ENCODE measurements at regions not wholly inside any gene's neighbourhood (a gene's known extent, or its start where the extent isn't known, plus 50 kb on each side); places are given as distances from the start of the nearest gene placed in this dataset.
A peak's percentile ranks its signal among the peaks of the same experiment; 100 is the strongest.

DNA sequence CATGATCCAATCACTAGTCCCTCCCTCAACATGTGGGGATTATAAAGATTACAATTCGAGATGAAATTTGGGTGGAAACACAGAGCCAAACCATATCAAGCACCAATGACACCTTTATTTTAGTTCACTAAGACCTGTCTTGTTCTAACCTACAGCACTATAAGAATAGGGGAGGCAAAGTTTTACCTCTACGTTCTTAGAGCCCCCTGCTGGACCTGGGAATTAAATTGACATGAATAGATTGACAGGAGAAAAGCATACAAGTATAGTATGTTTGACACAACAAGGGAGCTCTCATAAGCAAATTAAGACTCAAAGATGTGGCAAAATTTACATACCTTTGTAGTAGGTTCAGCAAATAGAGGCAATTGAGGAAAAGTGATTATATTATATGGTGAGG is 974.4 kb upstream of the ALCAM start:
- Histone ChIP-seq H3K27me3 (no peaks in the 10 kb centered on the region), H3K4me3 (no peak overlapping the region), H3K4me1 (no peaks in the 10 kb centered on the region), H3K9me3 (no peaks in the 10 kb centered on the region), H3K27ac (no peak overlapping the region), H3K36me3 (no peaks in the 10 kb centered on the region)
- intact Hi-C loops (cut with DNase I) = no loop called here
- ATAC-seq (no peak), DNase-seq (no peak)
- TF ChIP-seq, protein P1, sequence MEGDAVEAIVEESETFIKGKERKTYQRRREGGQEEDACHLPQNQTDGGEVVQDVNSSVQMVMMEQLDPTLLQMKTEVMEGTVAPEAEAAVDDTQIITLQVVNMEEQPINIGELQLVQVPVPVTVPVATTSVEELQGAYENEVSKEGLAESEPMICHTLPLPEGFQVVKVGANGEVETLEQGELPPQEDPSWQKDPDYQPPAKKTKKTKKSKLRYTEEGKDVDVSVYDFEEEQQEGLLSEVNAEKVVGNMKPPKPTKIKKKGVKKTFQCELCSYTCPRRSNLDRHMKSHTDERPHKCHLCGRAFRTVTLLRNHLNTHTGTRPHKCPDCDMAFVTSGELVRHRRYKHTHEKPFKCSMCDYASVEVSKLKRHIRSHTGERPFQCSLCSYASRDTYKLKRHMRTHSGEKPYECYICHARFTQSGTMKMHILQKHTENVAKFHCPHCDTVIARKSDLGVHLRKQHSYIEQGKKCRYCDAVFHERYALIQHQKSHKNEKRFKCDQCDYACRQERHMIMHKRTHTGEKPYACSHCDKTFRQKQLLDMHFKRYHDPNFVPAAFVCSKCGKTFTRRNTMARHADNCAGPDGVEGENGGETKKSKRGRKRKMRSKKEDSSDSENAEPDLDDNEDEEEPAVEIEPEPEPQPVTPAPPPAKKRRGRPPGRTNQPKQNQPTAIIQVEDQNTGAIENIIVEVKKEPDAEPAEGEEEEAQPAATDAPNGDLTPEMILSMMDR (IDR thresholded peaks at IDR 0.05) = no peak

DNA sequence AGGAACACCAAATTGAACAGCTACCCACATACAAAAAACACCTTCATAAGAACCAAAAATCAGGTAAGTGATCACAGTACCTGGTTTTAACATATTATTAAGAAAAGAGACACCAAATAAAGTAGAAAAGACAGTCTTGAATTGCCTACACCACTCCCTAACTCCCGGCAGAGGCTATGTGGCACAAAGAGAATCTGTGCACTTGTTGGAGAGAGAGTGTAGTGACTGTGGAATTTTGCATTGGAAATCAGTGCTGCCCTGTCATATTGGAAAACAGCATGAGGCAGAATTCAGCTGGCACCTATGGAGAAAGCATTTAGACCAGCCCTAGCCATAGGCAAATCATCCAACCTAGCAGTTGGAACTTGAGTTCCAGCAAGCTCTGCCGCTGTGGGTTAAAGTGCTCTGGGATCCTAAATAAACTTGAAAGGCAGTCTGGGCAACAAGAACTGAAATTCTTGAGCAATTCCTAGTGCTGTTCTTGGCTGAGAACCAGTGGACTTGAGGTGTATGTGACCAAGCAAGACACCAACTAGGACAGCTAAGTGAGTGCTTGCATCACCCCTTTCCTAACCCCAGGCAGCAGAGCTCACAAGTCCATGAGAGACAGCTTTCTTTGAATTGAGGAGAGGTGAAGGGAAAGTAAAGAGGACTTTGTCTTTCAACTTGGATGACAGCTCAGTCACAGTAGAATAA is 969.6 kb upstream of the ALCAM start:
- TF ChIP-seq, protein P1 (IDR thresholded peaks at IDR 0.05) = no peak
- Histone ChIP-seq H3K4me3 (no peak overlapping the region), H3K9me3 (peaks cover 0 to 18% of the 10 kb centered on the region in 2 donors), H3K27ac (no peak overlapping the region), H3K27me3 (no peaks in the 10 kb centered on the region), H3K36me3 (no peaks in the 10 kb centered on the region), H3K4me1 (no peaks in the 10 kb centered on the region)
- DNase-seq (no peak), ATAC-seq (peak; percentile 69)
- intact Hi-C loops (cut with DNase I) = no loop called here

DNA sequence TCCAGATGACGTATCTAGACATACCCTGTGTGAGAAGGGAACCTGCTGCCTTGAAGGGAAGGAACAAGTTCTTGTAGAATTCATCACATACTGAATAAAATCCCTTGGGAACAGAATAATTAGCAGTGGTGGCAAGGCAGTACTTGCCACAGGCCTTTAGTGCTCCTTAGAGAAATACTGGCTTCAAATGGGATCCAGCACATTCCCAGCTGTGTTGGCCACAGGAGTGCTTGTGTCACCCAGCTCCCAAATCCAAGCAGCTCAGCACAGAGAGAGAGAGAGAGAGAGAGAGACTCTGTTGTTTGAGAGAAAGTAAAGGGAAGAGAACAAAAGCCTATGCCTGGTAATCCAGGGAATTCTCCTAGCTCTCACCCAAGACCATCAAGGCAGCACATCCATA is 969.0 kb upstream of the ALCAM start:
- intact Hi-C loops (cut with DNase I) = no loop called here
- Histone ChIP-seq H3K27ac (no peak overlapping the region), H3K4me3 (no peak overlapping the region), H3K4me1 (no peaks in the 10 kb centered on the region), H3K27me3 (no peaks in the 10 kb centered on the region), H3K36me3 (no peaks in the 10 kb centered on the region), H3K9me3 (peaks cover 0 to 18% of the 10 kb centered on the region in 2 donors)
- DNase-seq = no peak
- TF ChIP-seq, protein P1 (IDR thresholded peaks at IDR 0.05) = no peak
- no peak for ATAC-seq

DNA sequence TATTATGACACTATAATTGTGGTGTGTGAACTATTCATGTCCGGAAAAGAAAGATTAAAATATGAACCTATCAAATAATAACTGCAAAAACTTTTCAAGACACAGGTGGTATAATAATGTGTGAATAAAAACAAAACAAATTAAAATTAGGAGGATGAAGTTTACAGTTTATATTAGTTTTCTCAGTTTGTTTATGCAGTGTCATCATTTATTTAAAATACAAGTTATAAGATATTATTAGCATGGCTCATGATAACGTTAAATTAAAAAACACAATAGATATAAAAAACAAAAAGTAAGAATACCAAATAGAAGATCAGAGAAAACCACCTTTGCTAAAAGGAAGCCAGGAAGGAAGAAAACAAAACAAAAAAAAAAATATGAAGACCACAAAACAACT is 963.8 kb upstream of the ALCAM start:
- Histone ChIP-seq H3K36me3 (no peaks in the 10 kb centered on the region), H3K27ac (no peak overlapping the region), H3K4me3 (no peak overlapping the region), H3K9me3 (peaks cover 0 to 18% of the 10 kb centered on the region in 2 donors), H3K4me1 (no peaks in the 10 kb centered on the region), H3K27me3 (no peaks in the 10 kb centered on the region)
- DNase-seq (no peak), ATAC-seq (no peak)
- intact Hi-C loops (cut with DNase I) = no loop called here
- TF ChIP-seq, protein P1 (IDR thresholded peaks at IDR 0.05) = no peak

DNA sequence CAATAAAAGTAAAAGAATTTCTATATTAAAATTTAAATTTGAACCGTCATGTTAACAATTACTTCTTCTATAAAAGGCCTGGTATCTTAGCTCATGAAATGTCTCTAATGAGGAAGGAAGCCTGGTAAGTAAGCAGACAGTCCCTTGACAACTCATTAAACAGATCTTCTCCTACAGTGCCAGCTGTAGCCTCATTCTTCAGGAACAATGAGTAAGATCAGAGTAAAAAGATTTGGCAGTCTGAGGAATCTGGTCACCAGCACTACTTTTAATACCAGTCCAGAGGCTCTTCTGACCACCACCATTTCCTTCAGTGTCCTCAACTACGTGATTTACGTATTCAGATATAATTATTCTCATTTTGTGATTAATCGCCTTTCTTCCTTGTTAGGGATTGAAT is 955.0 kb upstream of the ALCAM start:
- ATAC-seq (no peak), DNase-seq (no peak)
- TF ChIP-seq, protein P1 (IDR thresholded peaks at IDR 0.05) = no peak
- H3K4me3 ChIP-seq = no peak overlapping the region
- H3K27ac ChIP-seq = no peak overlapping the region
- H3K27me3 ChIP-seq = no peaks in the 10 kb centered on the region
- intact Hi-C loops (cut with DNase I) = no loop called here
- no peaks in the 10 kb centered on the region for H3K9me3 ChIP-seq
- no peaks in the 10 kb centered on the region for H3K4me1 ChIP-seq
- H3K36me3 ChIP-seq = no peaks in the 10 kb centered on the region

Data from left lung (tissue), 4 donors.